ENCODE measurements at regions not wholly inside any gene's neighbourhood (a gene's known extent, or its start where the extent isn't known, plus 50 kb on each side); places are given as distances from the start of the nearest gene placed in this dataset.

DNA sequence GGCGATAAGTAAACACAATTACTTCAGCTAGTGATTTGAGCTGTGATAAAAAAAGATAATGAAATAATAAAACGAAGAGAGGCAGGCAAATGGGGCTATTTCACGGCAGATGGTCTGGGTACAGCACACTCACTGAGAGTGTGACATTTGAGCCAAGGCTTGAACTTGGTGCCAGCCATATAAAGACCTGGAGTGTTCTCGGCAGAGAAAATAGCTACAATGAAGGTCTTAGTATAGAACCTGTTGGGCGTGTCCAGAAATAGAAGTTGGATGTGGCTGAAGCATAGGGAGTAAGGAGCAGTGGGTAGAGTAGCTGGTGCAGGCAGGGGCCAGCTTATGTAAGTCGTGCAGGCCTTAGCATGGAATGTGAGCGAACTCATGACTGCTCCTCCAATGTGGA is 660.3 kb upstream of the WWC1 start:
- intact Hi-C loops (cut with DNase I; ENCODE audit: low total_unique reads) = no loop called here
- WGBS, 5 donors = 78 to 89% (median 84%) methylated on average over 7 of the region's 7 CpGs
- H3K9me3 ChIP-seq = no peaks in the 10 kb centered on the region
- no peak overlapping the region for H3K27ac ChIP-seq
- H3K4me3 ChIP-seq = no peak overlapping the region
- H3K4me1 ChIP-seq = no peaks in the 10 kb centered on the region
- H3K36me3 ChIP-seq = no peaks in the 10 kb centered on the region
- DNase-seq = no peak
- H3K27me3 ChIP-seq (replicated peaks in 1 of 7) = no peaks in the 10 kb centered on the region
- TF ChIP-seq POLR2AphosphoS5 (IDR thresholded peaks at IDR 0.05) = no peak
- TF ChIP-seq, protein P1, sequence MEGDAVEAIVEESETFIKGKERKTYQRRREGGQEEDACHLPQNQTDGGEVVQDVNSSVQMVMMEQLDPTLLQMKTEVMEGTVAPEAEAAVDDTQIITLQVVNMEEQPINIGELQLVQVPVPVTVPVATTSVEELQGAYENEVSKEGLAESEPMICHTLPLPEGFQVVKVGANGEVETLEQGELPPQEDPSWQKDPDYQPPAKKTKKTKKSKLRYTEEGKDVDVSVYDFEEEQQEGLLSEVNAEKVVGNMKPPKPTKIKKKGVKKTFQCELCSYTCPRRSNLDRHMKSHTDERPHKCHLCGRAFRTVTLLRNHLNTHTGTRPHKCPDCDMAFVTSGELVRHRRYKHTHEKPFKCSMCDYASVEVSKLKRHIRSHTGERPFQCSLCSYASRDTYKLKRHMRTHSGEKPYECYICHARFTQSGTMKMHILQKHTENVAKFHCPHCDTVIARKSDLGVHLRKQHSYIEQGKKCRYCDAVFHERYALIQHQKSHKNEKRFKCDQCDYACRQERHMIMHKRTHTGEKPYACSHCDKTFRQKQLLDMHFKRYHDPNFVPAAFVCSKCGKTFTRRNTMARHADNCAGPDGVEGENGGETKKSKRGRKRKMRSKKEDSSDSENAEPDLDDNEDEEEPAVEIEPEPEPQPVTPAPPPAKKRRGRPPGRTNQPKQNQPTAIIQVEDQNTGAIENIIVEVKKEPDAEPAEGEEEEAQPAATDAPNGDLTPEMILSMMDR (IDR thresholded peaks at IDR 0.05 in 8 of 11, conservative IDR thresholded peaks at IDR 0.05 in 3 of 11) = no peak
- no peak for TF ChIP-seq POLR2A (IDR thresholded peaks at IDR 0.05)

- no peaks in the 10 kb centered on the region for H3K27me3 ChIP-seq (replicated peaks in 1 of 7)
- H3K4me1 ChIP-seq = no peaks in the 10 kb centered on the region
- no peak overlapping the region for H3K27ac ChIP-seq
- intact Hi-C loops (cut with DNase I; ENCODE audit: low total_unique reads) = no loop called here
- no peaks in the 10 kb centered on the region for H3K9me3 ChIP-seq
- no peak for TF ChIP-seq POLR2A (IDR thresholded peaks at IDR 0.05)
- no peak for TF ChIP-seq POLR2AphosphoS5 (IDR thresholded peaks at IDR 0.05)
- TF ChIP-seq, protein P1 (IDR thresholded peaks at IDR 0.05 in 8 of 11, conservative IDR thresholded peaks at IDR 0.05 in 3 of 11) = no peak
- 55 to 73% (median 63%) methylated on average over 3 of the region's 3 CpGs for WGBS, 5 donors
- DNase-seq = no peak
- no peaks in the 10 kb centered on the region for H3K36me3 ChIP-seq
- no peak overlapping the region for H3K4me3 ChIP-seq
These were observed 658.3 kb upstream of the WWC1 start for GRCh38 chr5:167633114-167633513.

DNA sequence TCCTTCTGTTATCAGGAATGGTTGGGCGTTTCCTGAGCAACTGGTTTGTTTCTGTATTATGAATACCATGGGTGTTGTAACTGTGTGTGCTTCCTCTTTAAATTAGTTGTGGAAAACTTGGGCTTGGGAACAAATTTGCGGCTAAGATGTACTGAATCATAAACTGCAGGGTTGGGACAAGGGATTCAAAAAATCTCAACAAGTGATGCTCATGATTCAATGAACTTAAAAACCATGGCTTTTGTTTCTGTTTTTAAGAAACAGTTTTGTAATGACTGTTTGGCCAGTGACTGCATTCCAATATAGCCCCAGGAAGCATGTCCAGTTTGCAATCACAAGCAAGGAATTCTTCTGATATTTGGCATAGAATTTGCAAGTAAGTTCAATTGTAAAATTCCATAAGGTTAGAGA is 657.5 kb upstream of the WWC1 start:
- H3K27ac ChIP-seq = no peak overlapping the region
- H3K36me3 ChIP-seq = no peaks in the 10 kb centered on the region
- no peaks in the 10 kb centered on the region for H3K27me3 ChIP-seq (replicated peaks in 1 of 7)
- H3K9me3 ChIP-seq = no peaks in the 10 kb centered on the region
- no peak for DNase-seq
- no peak overlapping the region for H3K4me3 ChIP-seq
- H3K4me1 ChIP-seq = no peaks in the 10 kb centered on the region
- intact Hi-C loops (cut with DNase I; ENCODE audit: low total_unique reads) = no loop called here
- TF ChIP-seq, protein P1 (IDR thresholded peaks at IDR 0.05 in 8 of 11, conservative IDR thresholded peaks at IDR 0.05 in 3 of 11) = no peak
- WGBS, 5 donors = 41 to 58% (median 46%) methylated on average over 2 of the region's 2 CpGs

DNA sequence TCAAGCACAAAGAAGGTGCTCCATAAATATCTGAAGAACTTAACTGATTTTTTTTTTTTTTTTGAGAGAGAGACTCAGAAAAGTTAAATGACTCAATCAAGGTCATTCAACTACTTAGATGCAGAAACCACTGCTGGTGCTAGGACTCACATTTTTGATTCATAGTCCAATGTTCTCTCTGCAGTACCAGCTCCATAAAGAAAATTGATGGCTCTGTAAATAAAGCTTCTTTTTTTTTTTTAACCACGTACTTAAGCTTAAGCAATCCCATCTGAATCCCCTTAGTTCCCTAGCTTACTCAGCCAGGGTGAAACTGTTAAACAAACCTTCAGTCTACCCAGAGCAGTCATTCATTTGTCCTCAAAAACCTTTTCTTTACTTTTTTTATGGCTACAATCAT is 657.0 kb upstream of the WWC1 start:
- Histone ChIP-seq H3K27ac (no peak overlapping the region), H3K4me1 (no peaks in the 10 kb centered on the region), H3K9me3 (no peaks in the 10 kb centered on the region), H3K27me3 (replicated peaks in 1 of 7) (no peaks in the 10 kb centered on the region), H3K4me3 (no peak overlapping the region), H3K36me3 (no peaks in the 10 kb centered on the region)
- intact Hi-C loops (cut with DNase I; ENCODE audit: low total_unique reads) = no loop called here
- WGBS, 5 donors = 12 to 22% (median 18%) methylated on average over 1 of the region's 1 CpG
- TF ChIP-seq POLR2AphosphoS5 (IDR thresholded peaks at IDR 0.05) (no peak), POLR2A (IDR thresholded peaks at IDR 0.05) (no peak)
- TF ChIP-seq, protein P1 (IDR thresholded peaks at IDR 0.05 in 8 of 11, conservative IDR thresholded peaks at IDR 0.05 in 3 of 11) = no peak
- DNase-seq = no peak
